ENCODE measurements at regions not wholly inside any gene's neighbourhood (a gene's known extent, or its start where the extent isn't known, plus 50 kb on each side); places are given as distances from the start of the nearest gene placed in this dataset.
"Not testable (repeated sequence)": the region's sequence is repeated elsewhere in the genome, so short reads cannot be mapped to it uniquely, and the experiment has no call there.

GRCh38 chr14:105602799-105603793 is 76.7 kb downstream of the TMEM121 start:
- Histone ChIP-seq H3K4me1 (ENCODE audit: control insufficient read depth in 5 of 5, insufficient read depth in 5 of 5, low read length in 5 of 5) (peaks cover 0 to 4% (median 0%) of the 10 kb centered on the region in 5 donors), H3K27me3 (ENCODE audit: control insufficient read depth in 3 of 3, insufficient read depth in 3 of 3, low read length in 2 of 3) (no peaks in the 10 kb centered on the region), H3K36me3 (ENCODE audit: control insufficient read depth in 4 of 4, insufficient read depth in 4 of 4, low read length in 4 of 4) (no peaks in the 10 kb centered on the region), H3K9ac (ENCODE audit: insufficient read depth in 1 of 2, low read length in 2 of 2) (no peak overlapping the region), H3K9me3 (ENCODE audit: control insufficient read depth in 4 of 4, insufficient read depth in 3 of 4, low read length in 3 of 4) (peaks cover 0 to 5% (median 0%) of the 10 kb centered on the region in 4 donors), H3K4me3 (no peak overlapping the region), H3K27ac (ENCODE audit: low read depth in 1 of 2, low read length in 1 of 2) (no peak overlapping the region)
- DNase-seq (no peak), ATAC-seq (ENCODE audit: insufficient read depth, low FRiP score) (no peak)
- TF ChIP-seq CTCF (IDR thresholded peaks at IDR 0.05; ENCODE audit: control extremely low read depth, extremely low read depth), result no peak
- 87 to 89% methylated on average over 6 of the region's 6 CpGs for WGBS, 2 donors

GRCh38 chr14:105604531-105605463 is 78.4 kb downstream of the TMEM121 start:
- WGBS, 2 donors, result 83 to 85% methylated on average over 27 to 28 of the region's 32 CpGs
- H3K27ac ChIP-seq (ENCODE audit: low read depth in 1 of 2, low read length in 1 of 2); H3K9me3 ChIP-seq (ENCODE audit: control insufficient read depth in 4 of 4, insufficient read depth in 3 of 4, low read length in 3 of 4); H3K9ac ChIP-seq (ENCODE audit: insufficient read depth in 1 of 2, low read length in 2 of 2); DNase-seq; H3K4me1 ChIP-seq (ENCODE audit: control insufficient read depth in 5 of 5, insufficient read depth in 5 of 5, low read length in 5 of 5); H3K4me3 ChIP-seq; H3K27me3 ChIP-seq (ENCODE audit: control insufficient read depth in 3 of 3, insufficient read depth in 3 of 3, low read length in 2 of 3); H3K36me3 ChIP-seq (ENCODE audit: control insufficient read depth in 4 of 4, insufficient read depth in 4 of 4, low read length in 4 of 4); ATAC-seq (ENCODE audit: insufficient read depth, low FRiP score): not testable (repeated sequence)

GRCh38 chr14:105605464-105606304 is 79.3 kb downstream of the TMEM121 start:
- peak in 1 of 3 donors; percentile 2 for DNase-seq
- peaks cover 0 to 5% (median 0%) of the 10 kb centered on the region in 4 donors for H3K9me3 ChIP-seq (ENCODE audit: control insufficient read depth in 4 of 4, insufficient read depth in 3 of 4, low read length in 3 of 4)
- H3K27ac ChIP-seq (ENCODE audit: low read depth in 1 of 2, low read length in 1 of 2), result no peak overlapping the region
- TF ChIP-seq CTCF (IDR thresholded peaks at IDR 0.05; ENCODE audit: control extremely low read depth, extremely low read depth), result no peak
- peaks cover 0 to 4% (median 0%) of the 10 kb centered on the region in 5 donors for H3K4me1 ChIP-seq (ENCODE audit: control insufficient read depth in 5 of 5, insufficient read depth in 5 of 5, low read length in 5 of 5)
- H3K27me3 ChIP-seq (ENCODE audit: control insufficient read depth in 3 of 3, insufficient read depth in 3 of 3, low read length in 2 of 3), result no peaks in the 10 kb centered on the region
- no peak overlapping the region for H3K4me3 ChIP-seq
- ATAC-seq (ENCODE audit: insufficient read depth, low FRiP score), result no peak
- H3K9ac ChIP-seq (ENCODE audit: insufficient read depth in 1 of 2, low read length in 2 of 2), result no peak overlapping the region
- H3K36me3 ChIP-seq (ENCODE audit: control insufficient read depth in 4 of 4, insufficient read depth in 4 of 4, low read length in 4 of 4), result no peaks in the 10 kb centered on the region
- 84 to 90% methylated on average over 24 of the region's 24 CpGs for WGBS, 2 donors

GRCh38 chr14:105606305-105606975 is 80.1 kb downstream of the TMEM121 start:
- not testable (repeated sequence) for H3K36me3 ChIP-seq (ENCODE audit: control insufficient read depth in 4 of 4, insufficient read depth in 4 of 4, low read length in 4 of 4); DNase-seq; H3K27me3 ChIP-seq (ENCODE audit: control insufficient read depth in 3 of 3, insufficient read depth in 3 of 3, low read length in 2 of 3); H3K9me3 ChIP-seq (ENCODE audit: control insufficient read depth in 4 of 4, insufficient read depth in 3 of 4, low read length in 3 of 4); H3K9ac ChIP-seq (ENCODE audit: insufficient read depth in 1 of 2, low read length in 2 of 2); H3K4me3 ChIP-seq; H3K4me1 ChIP-seq (ENCODE audit: control insufficient read depth in 5 of 5, insufficient read depth in 5 of 5, low read length in 5 of 5); H3K27ac ChIP-seq (ENCODE audit: low read depth in 1 of 2, low read length in 1 of 2); ATAC-seq (ENCODE audit: insufficient read depth, low FRiP score)
- WGBS, 2 donors, result 82 to 90% methylated on average over 12 to 15 of the region's 15 CpGs

- DNase-seq, result not testable (repeated sequence)
Observed at GRCh38 chr14:105607025-105607424, 80.6 kb downstream of the TMEM121 start.

More at GRCh38 chr14:105607025-105607424, 80.6 kb downstream of the TMEM121 start:
- H3K27me3 ChIP-seq (ENCODE audit: control insufficient read depth in 3 of 3, insufficient read depth in 3 of 3, low read length in 2 of 3); H3K27ac ChIP-seq (ENCODE audit: low read depth in 1 of 2, low read length in 1 of 2); H3K36me3 ChIP-seq (ENCODE audit: control insufficient read depth in 4 of 4, insufficient read depth in 4 of 4, low read length in 4 of 4); H3K9me3 ChIP-seq (ENCODE audit: control insufficient read depth in 4 of 4, insufficient read depth in 3 of 4, low read length in 3 of 4); H3K4me1 ChIP-seq (ENCODE audit: control insufficient read depth in 5 of 5, insufficient read depth in 5 of 5, low read length in 5 of 5); H3K9ac ChIP-seq (ENCODE audit: insufficient read depth in 1 of 2, low read length in 2 of 2); H3K4me3 ChIP-seq; ATAC-seq (ENCODE audit: insufficient read depth, low FRiP score): not testable (repeated sequence)
- 83 to 91% methylated on average over 10 to 15 of the region's 16 CpGs for WGBS, 2 donors
